Activated CD4-positive, alpha-beta T cell treated with anti-CD3 and anti-CD28 coated beads, Interleukin-10, Interleukin-2, amounts not matched to agents 100 ng/mL and 50 ng/mL, durations not matched to agents 16 hours and 8 hours (primary cell): ENCODE measurements at regions not wholly inside any gene's neighbourhood (a gene's known extent, or its start where the extent isn't known, plus 50 kb on each side); places are given as distances from the start of the nearest gene placed in this dataset.
"Not testable (repeated sequence)": the region's sequence is repeated elsewhere in the genome, so short reads cannot be mapped to it uniquely, and the experiment has no call there.

ENCODE experiments used
- DNase-seq: peaks from one replicate; pipeline ENCODE4 v3.0.0-alpha.2; 2020

DNA sequence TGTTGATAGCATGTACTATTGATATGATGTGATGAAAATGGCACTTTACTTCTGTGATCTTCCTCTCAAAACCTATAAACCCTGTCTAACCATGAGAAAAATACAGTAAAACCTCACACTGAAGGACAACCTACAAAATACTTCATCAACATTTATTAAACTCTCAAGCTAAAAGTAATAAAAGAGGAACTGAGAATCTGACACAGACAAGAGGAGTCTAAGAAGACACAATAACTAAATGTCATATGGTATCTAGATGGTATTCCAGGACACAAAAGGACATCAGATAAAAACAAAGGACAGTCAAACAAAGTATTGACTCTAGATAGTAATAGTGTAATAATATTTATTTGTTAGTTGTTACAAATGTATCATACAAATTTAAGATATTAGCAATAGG is 655.3 kb downstream of the SH3BGRL start:
- no peak for DNase-seq

DNA sequence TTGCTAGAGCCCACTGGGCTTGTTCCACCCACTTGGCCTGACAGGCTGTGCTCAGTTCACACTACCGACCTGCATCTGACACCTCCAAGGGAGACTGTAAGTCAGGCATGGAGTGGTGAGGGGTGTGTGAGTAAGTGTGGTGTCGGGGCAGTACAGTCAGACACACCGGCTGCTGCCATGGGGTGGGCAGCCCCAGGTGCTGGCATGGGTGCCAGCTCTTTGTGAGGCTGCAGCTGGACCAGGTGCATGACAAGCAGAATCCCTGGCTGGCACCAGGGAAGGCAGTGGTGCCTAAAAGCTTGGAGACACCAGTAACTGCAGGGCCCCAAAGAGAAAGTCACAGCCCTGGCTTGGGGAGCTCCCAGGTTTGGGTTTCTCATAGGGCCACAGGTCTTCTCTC is 665.0 kb downstream of the SH3BGRL start:
- no peak for DNase-seq

DNA sequence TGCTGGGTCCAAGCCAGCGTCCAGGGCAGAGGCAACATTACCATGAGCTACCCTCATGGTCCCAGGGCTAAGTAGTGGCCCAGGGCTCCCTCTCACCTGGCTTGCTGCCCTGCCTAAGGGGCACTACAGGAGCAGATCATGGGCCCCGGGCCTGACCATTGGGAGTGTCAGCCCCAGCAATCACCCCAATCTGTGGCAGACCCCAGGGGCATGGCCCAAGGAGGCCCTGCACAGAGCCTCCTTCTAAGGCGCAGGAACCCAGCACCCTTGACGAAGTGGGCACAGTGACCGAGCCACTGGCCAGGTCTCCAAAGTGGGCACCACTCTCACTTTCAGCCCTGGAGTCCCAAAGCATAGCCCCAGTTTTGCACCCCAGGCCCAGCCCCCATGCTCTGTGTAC is 667.1 kb downstream of the SH3BGRL start:
- no peak for DNase-seq

DNA sequence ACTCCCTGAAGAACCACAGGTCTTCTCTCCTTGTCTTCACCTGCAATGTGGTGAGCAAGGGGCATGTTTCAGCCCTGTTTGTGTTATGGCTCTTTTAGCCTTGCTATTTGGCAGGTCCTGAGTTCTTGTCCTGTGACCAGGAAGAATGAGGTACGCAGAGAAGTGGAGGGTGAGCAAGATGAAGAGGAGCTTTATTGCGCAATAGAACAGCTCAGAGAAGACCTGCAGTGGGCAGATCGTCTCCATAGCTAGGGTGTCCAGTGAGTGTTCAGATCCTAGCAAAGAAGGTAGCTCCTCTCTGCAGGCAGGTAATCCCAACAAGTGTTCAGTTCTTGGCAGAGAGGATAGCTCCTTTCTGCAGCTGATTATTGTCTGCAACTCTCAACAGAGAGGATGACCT is 672.9 kb downstream of the SH3BGRL start:
- no peak for DNase-seq

DNA sequence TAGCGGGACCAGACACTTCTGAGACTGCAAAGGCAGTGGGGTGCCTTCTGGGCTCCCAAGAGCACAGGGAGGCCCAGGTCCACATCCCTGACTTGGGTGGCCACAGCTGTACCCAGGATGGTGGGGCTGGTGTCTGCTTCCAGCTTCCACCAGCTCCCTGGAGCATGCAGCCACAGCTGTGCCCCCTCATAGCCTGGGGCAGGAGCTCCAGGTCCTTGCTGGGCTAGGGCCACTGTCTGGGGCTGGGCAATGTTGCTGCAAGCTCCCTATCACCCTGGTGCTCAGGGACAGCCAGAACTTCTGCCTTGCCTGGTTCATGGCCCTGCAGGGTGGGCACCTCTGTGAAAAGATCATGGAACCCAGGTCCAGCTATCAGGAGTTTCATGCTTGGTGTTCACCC is 673.9 kb downstream of the SH3BGRL start:
- no peak for DNase-seq

DNA sequence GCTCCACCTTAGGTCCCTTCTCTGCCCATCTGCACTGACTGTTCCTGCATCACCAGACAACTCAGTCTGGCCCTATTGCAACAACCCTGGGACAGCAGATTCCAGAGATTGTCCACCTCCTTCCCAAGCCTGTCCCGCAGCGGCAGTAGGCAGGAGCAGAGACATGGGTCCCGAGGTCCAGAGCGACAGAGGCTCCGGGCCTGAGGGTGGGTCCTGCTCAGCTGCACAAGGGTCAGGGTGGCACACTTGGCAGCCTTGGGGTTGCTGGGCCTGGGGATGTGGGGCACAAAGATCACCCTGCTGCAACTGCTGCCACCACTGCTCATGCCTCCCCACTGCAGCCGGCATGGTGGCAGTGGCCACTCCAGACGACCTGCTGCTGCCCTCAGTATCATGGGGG is 674.5 kb downstream of the SH3BGRL start:
- DNase-seq, result no peak

DNA sequence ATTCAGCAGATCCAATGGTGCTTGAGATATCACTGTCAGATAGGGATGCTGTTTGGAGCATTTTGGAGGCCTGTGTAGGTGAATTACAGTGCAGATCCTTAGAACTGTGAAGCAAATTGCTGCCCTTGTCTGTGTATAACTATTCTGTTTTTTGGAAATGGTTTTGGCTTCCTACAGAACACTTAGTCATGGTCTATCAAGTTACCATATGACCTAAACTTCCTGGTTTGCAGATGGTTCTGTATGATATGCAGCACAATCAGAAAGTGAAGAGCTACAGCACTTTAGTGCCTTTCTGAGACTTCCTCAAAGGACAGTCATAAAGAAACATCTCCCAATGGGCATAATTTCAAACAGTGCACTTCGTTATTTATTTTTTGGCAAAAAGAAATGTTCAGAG is 688.6 kb downstream of the SH3BGRL start:
- peak; percentile 2 for DNase-seq

DNA sequence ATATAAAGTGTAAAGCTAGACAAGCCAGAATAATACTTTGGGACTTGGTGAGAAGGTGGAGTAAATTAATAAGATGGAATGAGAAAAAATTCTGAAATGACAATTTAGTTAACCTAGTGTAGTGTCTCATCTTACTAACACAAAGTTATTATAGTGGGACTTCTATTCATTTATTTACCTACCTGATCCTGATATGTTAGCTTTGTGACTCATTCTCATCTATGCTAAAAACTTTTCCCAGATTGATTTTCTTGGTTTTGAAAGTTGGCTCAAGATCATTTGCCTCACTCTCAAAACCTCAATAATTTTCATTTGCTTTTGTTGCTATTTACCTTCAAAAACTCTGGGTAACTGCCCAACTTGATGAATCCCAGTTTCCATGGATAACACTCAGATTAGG is 698.6 kb downstream of the SH3BGRL start:
- DNase-seq, result no peak

DNA sequence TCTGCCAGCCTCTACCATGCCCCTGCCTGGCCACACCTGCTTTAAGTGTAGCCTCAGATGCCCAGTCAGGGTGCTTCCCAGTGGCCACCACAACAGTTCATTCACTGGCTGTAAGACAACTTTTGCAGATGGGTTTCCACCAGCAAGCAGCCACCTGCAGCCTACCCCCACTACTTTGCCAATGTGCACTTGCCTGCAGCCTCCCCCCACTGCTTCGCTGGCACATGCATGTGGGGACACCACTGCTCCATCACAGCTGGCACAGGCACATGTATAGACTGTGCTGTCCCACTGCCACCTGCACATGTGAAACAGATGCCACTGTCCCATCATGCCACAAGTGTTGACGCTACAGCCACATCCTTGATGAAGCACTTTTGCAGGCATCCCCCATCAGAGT is 723.9 kb downstream of the SH3BGRL start:
- no peak for DNase-seq

DNA sequence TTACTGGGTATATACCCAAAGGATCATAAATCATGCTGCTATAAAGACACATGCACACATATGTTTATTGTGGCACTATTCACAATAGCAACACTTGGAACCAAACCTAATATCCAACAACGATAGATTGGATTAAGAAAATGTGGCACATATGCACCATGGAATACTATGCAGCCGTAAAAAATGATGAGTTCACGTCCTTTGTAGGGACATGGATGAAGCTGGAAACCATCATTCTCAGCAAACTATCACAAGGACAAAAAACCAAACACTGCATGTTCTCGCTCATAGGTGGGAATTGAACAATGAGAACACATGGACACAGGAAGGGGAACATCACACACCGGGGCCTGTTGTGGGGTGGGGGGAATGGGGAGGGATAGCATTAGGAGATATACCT is 744.0 kb downstream of the SH3BGRL start:
- DNase-seq, result not testable (repeated sequence)

DNA sequence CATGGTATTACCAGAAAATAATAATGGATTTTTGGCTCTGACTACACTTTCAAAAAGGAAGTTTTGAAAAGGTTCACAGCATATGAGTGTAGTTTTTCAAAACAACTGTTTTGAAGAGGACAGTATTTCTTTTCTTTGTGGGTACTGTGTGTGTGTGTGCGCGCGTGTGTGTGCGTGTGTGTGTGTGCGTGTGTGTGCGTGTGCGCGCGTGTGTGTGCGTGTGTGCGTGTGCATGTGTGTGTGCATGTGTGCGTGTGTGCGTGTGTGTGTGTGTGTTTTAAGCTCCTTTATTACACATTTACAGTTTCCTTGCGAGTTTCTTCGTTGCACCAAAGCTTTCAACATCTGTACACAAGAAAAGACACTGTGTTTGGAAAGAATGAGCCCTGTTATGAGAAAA is 755.4 kb downstream of the SH3BGRL start:
- no peak for DNase-seq

DNA sequence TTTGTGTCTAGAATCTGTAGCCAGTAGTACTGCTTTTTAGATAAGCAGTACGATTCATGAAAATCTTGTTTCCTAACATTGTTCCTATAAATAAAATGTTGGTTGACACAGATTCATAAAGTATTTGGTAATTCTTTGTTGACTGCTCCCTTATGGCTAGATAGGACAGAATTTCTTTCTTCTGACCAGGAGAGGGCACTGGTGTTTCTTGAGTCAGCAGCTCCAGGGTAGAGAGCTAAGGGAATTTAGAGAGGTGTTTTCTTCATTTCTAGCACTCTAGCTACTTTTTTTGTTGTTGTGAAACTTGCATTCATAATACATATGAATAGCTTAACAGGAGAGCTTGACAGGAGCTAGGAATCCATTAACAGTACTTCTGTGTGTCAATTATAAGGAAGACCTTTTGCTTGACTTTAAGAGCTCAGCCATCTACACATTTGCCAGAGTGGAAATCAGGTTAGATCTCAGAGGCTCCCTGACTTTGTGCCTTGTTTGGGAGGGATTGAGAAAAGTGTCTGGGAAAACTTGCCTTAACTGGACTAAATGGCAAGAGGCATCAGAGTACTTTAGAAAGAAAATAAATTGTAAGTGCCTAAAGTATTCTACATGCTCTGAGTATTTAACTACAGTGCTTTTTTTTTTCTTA is 756.1 kb downstream of the SH3BGRL start:
- DNase-seq, result peak; percentile 39

DNA sequence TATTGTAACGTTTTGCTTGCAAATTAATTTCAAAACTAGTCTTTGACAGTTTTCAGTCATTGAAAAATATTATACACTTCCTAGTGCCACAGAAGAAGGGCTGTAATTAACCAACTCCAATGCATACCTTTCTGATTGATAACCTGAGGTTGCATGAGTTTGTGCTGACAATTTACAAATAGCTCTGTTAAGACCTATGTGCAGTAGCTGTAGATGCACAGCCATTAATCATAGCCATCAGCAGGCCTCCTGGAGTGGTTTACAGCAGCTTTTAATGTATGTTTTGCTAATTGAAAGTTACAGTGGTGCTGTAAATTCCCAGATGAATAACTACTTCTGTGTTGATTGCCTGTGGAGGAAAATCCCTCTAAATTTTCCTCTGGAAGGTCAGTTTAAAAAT is 758.1 kb downstream of the SH3BGRL start:
- DNase-seq, result no peak

DNA sequence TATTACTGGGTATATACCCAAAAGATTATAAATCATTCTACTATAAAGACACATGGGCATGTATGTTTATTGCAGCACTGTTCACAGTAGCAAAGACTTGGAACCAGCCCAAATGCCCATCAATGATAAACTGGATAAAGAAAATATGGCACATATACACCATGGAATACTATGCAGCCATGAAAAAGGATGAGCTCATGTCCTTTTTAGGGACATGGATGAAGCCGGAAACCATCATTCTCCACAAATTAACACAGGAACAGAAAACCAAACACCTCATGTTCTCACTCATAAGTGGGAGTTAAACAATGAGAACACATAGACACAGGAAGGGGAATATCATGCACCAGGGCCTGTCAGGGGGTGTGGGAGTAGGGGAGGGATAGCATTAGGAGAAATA is 772.5 kb downstream of the SH3BGRL start:
- DNase-seq, result not testable (repeated sequence)

DNA sequence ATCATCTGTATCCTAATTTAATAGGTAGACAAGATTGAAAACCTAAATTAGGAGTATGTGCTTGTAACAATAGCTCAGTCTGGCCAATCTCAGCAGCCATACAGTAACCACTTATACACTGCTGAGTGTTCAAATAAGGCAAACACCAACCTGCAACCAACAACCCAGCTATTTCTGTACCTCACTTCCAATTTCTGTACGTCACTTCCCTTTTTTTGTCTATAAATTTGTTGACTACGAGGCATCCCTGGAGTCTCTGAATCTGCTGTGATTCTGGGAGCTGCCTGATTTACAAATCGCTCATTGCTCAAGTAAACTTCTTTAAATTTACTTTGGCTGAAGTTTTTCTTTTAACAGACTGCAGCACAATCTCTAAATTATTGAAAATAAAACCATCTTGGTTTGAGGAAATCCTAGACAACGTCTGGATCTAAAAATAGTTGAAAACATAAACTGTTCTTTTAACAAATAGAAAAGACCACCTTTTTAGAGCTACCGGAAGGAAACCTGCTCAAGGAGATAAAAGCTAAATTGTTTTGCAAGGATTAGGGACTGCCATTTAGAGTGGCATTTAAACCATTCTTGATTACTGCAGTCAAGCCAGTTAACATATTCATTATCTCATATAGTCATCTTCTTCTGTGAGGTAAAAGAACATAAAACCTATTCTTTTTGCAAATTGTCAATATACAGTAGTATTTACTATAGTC is 778.1 kb downstream of the SH3BGRL start:
- no peak for DNase-seq

DNA sequence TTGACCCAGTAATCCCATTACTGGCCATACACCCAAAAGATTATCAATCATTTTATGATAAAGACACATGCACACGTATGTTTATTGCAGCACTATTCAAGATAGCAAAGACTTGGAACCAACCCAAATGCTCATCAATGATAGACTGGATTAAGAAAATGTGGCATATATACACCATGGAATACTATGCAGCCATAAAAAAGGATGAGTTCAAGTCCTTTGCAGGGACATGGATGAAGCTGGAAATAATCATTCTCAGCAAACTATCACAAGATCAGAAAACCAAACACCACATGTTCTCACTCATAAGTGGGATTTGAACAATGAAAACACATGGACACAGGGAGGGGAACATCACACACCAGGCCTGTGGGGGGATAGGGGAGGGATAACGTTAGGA is 785.3 kb downstream of the SH3BGRL start:
- DNase-seq, result not testable (repeated sequence)

DNA sequence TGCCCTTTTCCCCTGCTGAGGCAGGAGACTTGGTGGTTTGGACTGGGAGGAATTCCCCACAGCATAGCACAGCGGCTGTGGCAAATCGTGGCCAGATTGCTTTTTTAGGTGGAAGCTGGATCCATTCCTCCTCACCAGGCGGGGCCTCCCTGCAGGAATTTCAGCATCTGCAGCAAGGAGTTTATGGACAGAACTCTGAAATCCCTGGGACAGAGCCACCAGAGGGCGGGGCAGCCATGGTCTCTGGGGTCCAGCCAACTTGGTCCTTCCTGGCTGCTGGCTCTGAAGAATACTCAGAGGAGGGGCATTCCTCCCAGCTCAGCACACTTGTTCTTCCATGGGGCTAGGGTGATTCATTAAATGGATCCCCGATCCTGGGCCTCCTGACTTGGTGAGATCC is 794.3 kb downstream of the SH3BGRL start:
- no peak for DNase-seq

DNA sequence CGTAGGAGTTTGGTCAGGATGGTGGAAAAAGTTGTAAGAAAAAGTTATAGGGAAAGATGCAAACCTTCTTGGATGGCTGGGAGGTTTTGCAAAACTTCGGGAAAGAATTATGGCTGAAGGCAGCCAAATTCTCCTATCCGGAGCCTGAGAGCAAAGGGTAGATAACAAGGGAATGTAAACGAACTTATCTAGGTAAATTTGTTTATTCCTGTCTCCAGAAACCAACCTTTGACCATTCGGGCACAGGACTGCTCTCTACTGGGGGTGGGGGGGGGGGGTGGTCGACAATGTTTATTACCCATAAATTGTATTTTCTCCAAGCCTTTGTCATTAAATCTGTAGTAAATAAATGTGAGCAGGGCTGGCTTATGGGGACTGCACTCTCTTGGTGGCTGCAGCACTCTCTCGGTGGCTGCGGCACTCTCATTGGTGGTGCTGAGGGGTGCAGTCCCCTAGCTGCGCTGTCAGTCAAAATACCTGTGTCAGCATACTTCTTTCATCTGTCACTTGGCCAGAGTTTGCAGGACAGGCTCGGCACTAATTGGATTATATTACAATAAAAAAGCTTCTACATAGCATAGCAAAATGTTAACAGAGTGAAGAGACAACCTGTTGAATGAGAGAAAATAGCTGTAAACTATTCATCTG is 827.8 kb downstream of the SH3BGRL start:
- no peak for DNase-seq

DNA sequence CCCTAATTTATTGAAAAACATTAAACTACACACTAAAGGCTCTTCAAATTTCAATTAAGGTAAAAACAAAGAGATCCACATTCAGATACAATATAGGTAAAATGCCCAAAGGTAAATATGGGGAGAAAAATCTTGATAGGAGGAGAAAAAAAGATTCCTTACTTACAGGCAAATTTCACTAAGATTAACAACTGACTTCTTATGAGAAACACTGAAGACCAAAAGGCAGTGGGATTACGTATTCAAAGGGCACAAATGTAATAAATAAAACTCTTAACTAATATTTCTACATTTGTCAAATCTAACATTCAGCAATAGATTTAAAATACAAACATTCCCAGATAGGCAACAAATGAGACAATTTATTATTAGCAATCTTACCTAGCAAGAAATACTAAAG is 829.3 kb downstream of the SH3BGRL start:
- DNase-seq, result no peak

DNA sequence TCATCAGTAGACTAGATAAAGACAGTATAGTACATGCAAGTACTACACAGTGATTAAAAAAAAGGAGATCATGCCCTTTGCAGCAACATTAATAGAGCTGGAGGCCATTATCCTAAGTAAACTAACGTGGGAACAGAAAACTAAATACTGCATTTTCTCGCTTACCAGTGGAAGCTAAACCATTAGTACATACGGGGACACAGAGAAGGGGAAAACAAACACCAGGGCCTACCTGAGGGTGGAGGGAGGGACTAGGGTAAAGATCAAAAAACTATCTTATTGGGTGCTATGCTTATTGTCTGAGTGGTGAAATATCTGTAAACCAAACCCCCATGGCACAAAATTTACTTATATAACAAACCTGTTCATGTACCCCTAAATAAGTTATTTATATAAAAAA is 836.9 kb downstream of the SH3BGRL start:
- DNase-seq, result no peak

DNA sequence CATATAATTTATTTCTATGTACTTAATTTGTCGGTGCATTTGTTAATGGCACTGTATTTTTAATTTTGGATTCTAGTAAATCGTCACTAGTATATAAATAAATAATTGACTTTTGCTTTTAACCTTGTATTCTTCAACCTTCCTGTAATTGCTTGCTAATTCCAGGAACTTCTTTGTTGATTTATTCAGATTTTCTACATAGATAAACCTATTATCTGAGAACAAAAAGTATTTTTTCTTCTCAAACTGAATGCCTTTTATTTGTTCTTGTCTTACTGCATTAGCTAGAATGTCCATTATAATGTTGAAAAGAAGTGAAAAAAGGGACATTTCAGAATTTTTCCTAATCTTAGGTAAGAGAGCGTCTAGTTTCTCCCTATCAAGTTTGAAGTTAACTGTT is 839.1 kb downstream of the SH3BGRL start:
- DNase-seq, result no peak

DNA sequence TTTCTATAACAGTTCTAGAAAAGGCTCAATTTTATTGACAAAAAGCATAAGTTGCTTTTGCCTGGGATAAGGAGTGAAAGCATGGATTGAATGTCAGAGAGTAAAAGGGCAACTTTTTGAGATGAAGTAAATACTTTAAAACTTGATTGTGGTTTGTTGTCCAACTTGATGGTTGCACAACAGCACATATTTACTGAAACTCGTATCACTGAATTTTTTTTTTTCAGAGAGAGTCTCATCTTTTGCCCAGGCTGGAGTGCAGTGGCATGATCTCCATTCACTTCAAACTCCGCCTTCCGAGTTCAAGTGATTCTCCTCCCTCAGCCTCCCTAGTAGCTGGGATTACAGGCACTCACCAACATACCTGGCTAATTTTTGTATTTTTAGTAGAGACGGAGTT is 856.8 kb downstream of the SH3BGRL start:
- DNase-seq, result no peak

DNA sequence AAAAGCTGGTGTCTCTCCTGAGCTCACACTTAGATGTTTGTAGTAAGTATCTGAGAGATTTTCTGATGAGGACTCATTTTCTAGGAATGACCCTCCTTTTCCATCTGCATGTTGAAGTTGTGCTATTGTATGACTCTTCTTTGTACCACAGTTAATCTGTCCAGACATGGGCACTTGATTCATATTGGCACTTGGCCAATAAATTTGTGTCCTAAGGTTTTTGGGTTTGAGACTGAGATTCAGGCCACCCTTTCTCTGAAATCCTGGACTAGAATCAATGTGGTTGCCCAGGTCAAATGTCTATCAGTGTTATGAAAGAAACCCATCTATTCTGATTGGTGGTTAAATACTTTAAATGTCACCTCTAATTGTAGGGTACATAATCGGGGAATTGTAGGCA is 869.0 kb downstream of the SH3BGRL start:
- DNase-seq, result no peak

DNA sequence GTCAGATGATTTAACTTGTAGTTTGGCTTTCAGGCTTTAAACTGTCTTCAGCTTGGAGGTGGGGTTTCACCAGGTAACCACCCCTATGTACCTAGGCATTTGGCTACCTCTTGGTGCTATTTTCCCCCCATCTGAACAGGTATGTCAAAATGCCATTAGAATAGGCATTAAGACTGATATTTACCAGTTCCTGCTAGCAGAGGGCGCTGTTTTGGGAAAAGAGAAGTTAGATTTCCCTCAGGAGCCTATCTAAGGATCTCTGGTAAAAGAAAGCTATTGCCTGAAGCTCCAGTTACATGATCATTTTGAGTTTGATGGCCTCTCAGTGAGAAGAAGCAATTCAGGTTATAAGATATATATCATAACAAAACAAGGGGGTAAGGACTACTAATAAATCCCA is 879.1 kb downstream of the SH3BGRL start:
- DNase-seq, result no peak

DNA sequence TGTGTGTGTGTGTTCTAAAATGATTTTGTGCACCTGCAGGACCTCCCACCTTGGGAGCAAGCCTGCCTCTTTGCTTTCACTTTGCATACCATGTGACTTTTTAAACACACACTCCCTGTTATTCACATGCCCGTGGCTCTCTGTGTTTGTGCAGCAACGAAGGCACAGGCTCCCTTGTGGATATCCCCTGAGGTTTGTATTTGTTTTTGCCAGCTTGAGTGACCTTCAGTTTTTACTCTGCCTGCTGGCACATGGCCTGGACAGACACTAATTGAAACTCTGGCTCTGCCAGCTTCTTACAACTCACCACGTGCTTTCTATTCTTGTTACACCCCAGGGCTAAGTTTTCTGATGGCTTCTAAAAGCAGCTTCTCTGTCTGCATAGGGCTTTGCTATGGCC is 885.8 kb downstream of the SH3BGRL start:
- DNase-seq, result no peak
